ENCODE measurements at regions not wholly inside any gene's neighbourhood (a gene's known extent, or its start where the extent isn't known, plus 50 kb on each side); places are given as distances from the start of the nearest gene placed in this dataset.

DNA sequence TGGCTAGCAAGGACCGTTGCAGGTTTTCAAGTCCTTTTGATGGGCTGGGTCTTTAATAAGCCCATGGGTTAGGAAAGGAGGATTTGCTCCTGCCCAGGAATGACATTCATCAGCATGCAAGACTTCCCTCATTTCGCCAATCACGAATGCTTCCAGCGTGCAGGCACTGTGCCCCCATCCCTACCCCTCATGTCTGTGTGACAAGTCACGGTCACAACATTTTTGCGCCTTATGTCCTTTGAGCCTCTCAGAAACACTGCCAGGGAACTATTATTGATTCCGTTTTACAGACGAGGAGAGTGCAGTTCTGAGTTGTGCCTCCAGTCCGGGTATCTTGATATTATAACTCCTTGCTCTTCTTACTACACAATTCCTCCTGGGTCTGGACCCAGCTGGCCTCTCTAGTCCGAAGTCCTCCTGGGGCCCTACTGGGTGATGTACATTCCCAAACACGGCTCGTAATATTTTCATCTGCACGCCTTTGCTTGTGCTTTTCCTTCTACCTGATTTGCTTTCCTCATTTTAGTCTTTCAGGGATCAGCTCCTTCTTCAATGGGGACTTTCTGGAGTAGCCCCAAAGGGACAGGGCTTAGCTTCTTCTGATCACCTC, 101.8 kb upstream of the MYCN start:
- TF ChIP-seq ZFP3 (CRISPR knock-in tag; IDR thresholded peaks at IDR 0.05): no peak
- TF ChIP-seq, protein P1, sequence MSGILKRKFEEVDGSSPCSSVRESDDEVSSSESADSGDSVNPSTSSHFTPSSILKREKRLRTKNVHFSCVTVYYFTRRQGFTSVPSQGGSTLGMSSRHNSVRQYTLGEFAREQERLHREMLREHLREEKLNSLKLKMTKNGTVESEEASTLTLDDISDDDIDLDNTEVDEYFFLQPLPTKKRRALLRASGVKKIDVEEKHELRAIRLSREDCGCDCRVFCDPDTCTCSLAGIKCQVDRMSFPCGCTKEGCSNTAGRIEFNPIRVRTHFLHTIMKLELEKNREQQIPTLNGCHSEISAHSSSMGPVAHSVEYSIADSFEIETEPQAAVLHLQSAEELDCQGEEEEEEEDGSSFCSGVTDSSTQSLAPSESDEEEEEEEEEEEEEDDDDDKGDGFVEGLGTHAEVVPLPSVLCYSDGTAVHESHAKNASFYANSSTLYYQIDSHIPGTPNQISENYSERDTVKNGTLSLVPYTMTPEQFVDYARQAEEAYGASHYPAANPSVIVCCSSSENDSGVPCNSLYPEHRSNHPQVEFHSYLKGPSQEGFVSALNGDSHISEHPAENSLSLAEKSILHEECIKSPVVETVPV (CRISPR knock-in tag; IDR thresholded peaks at IDR 0.05): no peak
- TF ChIP-seq ZNF565 (CRISPR knock-in tag; conservative IDR thresholded peaks at IDR 0.05; ENCODE audit: low read depth): no peak
- no peak for TF ChIP-seq ESRRG (CRISPR knock-in tag; IDR thresholded peaks at IDR 0.05)
- TF ChIP-seq, protein P2, sequence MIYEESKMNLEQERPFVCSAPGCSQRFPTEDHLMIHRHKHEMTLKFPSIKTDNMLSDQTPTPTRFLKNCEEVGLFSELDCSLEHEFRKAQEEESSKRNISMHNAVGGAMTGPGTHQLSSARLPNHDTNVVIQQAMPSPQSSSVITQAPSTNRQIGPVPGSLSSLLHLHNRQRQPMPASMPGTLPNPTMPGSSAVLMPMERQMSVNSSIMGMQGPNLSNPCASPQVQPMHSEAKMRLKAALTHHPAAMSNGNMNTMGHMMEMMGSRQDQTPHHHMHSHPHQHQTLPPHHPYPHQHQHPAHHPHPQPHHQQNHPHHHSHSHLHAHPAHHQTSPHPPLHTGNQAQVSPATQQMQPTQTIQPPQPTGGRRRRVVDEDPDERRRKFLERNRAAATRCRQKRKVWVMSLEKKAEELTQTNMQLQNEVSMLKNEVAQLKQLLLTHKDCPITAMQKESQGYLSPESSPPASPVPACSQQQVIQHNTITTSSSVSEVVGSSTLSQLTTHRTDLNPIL (CRISPR knock-in tag; IDR thresholded peaks at IDR 0.05; ENCODE audit: low read depth): no peak
- no peak for TF ChIP-seq ZNF70 (CRISPR knock-in tag; IDR thresholded peaks at IDR 0.05)
- TF ChIP-seq ZFP30 (CRISPR knock-in tag; IDR thresholded peaks at IDR 0.05): no peak
- TF ChIP-seq RARB (CRISPR knock-in tag; IDR thresholded peaks at IDR 0.05): no peak
